ENCODE measurements at regions not wholly inside any gene's neighbourhood (a gene's known extent, or its start where the extent isn't known, plus 50 kb on each side); places are given as distances from the start of the nearest gene placed in this dataset.

DNA sequence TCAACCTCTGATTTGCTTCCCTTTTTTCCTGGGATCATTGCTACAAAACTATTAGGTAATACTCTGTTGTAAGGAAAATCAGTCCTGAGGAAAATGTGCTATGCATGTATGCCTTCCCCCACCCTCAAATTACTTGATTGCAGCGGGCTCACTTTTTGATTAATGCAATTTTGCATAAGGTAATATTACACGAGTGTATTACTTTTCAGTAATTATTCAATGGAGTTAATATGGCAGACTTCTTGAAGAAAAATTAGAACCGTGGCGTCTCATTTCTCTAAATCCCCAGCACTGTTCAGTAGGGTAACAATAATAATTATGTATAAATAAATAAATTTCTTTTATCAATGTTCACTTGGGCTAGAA is 527.6 kb upstream of the FANCL start:
- Histone ChIP-seq H3K9me3 (no peaks in the 10 kb centered on the region), H3K4me3 (no peak overlapping the region), H3K27ac (no peak overlapping the region), H3K27me3 (peaks cover 0 to 44% (median 4%) of the 10 kb centered on the region in 7 donors), H3K36me3 (no peaks in the 10 kb centered on the region), H3K4me1 (no peaks in the 10 kb centered on the region)
- DNase-seq (no peak), ATAC-seq (no peak)
- intact Hi-C loops (cut with DNase I): loop anchor here in 5 of 10 donors (10.0 kb wide), 3 partner anchors 416 to 1906 kb away; no protein-coding TSS in a partner anchor
- TF ChIP-seq CTCF (IDR thresholded peaks at IDR 0.05): no peak
- 90 to 91% methylated on average over 4 of the region's 4 CpGs for WGBS, 2 donors

DNA sequence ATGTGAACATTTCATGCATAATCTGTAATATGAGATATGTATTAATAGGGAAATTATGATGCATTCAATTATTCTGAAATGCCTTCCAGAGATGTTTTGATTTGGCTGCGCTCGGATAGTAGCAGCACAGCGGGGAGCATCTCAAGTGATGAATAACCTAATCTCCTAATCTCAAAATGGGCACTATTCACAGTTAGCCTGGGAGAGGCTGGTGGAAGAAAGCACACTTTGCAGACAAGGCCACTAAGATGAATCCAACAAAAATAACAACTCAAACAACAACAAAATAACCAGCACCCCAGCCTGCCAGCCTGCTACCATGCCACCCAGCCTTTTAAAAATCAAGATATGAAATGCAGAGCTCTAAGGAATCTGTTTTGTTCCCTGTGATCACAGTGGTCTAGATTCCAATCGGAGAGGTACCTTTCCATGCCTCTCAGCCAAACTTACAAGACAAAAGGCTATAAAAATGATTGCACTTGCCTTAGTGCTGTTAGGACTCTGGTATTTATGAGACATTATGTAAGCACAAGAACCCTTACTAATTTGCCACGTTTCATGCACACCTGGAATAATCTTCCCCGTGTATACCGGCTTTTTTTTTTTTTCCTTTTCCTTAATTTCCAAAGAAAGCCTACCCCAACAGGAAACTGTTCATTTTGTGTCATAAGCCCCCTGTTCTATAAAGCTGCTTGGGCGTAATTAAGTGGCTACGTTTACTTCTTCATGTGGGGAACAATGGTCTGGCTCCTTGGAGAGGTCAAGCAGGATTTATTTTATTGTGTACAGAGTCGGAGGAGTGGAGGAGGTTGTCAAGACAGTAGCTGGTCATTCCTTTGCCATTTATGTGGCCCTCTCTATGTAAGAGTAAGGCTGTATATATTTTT is 526.9 kb upstream of the FANCL start:
- peaks cover 0 to 39% (median 4%) of the 10 kb centered on the region in 7 donors for H3K27me3 ChIP-seq
- intact Hi-C loops (cut with DNase I): loop anchor here in 5 of 10 donors (10.0 kb wide), 3 partner anchors 417 to 1907 kb away; no protein-coding TSS in a partner anchor
- 69 to 76% methylated on average over 10 of the region's 10 CpGs for WGBS, 2 donors

DNA sequence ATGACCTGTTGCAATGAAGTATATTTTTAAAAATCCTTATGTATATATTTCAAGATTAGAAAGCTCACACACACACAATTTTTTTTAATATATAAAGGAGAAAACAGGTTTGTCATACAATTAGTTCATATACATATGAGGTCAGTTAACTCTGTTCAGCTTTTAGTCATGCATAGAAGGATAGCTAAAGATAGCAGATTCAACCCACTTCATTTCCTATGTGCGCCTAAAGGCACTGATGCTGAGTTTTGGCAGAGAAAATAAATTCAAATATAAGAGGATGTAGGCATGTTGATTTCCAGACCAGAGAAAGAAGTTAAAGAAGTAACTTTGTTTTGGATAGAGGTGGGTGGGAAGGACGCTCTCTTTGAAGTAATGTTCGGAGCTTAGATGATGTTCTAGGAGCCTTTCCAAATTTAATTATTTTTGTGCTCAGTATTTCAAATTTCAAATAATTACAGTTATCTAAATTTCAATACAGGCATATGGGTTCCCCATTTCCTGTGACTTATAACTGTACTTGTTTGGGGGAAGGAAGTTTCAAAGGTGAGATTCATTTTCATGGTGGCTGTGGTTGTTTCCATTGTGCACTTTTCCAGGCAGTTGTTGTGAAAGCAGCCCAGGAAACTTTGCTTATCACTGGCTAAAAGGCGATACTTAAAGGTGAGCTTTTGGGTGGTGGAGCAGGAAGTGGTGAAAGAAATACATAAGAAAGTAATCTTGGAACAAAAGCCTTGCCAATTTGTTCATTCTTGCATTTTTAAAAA is 523.4 kb upstream of the FANCL start:
- DNase-seq (no peak), ATAC-seq (no peak)
- Histone ChIP-seq H3K4me1 (no peaks in the 10 kb centered on the region), H3K4me3 (no peak overlapping the region), H3K27me3 (peaks cover 0 to 18% (median 4%) of the 10 kb centered on the region in 7 donors), H3K36me3 (no peaks in the 10 kb centered on the region), H3K27ac (no peak overlapping the region), H3K9me3 (no peaks in the 10 kb centered on the region)
- no peak for TF ChIP-seq CTCF (IDR thresholded peaks at IDR 0.05)
- WGBS, 2 donors: 59 to 69% methylated on average over 4 of the region's 4 CpGs
- intact Hi-C loops (cut with DNase I): loop anchor here in 7 of 10 donors (5.0 to 10.0 kb wide), 5 partner anchors 418 to 1910 kb away; no protein-coding TSS in a partner anchor

More for the DNA sequence above, 526.9 kb upstream of the FANCL start:
- Histone ChIP-seq H3K36me3 (no peaks in the 10 kb centered on the region), H3K4me3 (no peak overlapping the region), H3K4me1 (no peaks in the 10 kb centered on the region), H3K9me3 (no peaks in the 10 kb centered on the region), H3K27ac (no peak overlapping the region)
- TF ChIP-seq CTCF (IDR thresholded peaks at IDR 0.05): no peak
- DNase-seq (no peak), ATAC-seq (no peak)

DNA sequence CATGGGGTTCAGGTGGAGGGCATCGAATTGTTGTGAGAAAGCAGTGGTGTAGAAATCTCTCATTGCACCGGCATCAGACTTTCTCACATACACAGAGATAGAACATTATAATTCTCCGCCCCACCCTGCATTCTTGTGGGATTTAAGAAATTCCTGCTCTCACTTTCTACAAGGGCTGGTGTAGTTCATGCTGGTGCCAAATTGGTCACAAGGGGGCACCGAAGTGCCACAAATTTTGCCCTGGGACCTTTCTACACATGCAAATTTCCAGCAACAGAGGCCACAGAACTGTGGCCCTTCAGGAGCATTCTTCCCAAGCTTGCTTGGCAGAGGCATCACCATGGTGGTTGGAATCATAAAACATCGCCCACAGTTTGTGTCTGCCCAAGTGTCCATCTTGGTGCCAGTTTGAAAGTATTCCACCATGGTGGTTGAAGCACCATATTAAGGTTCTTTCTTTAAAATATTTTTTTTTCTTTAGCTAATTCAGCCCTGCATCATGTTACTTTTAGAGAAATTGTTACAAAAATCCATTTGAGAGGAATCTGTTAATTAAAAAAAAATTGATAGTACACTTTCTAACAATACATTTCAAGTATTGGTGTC is 521.2 kb upstream of the FANCL start:
- ATAC-seq (peak in 3 of 8 donors; percentile 61 to 74 (median 72)), DNase-seq (peak; percentile 11 to 13)
- no peaks in the 10 kb centered on the region for H3K36me3 ChIP-seq
- no peaks in the 10 kb centered on the region for H3K4me1 ChIP-seq
- peaks cover 0 to 6% (median 0%) of the 10 kb centered on the region in 7 donors for H3K27me3 ChIP-seq
- no peak overlapping the region for H3K27ac ChIP-seq
- H3K4me3 ChIP-seq: no peak overlapping the region
- intact Hi-C loops (cut with DNase I): loop anchor here in 7 of 10 donors (5.0 to 10.0 kb wide), 5 partner anchors 420 to 1913 kb away; no protein-coding TSS in a partner anchor
- no peaks in the 10 kb centered on the region for H3K9me3 ChIP-seq
- 23 to 26% methylated on average over 5 of the region's 5 CpGs for WGBS, 2 donors
- TF ChIP-seq CTCF (IDR thresholded peaks at IDR 0.05): peak in 8 of 9 donors; percentile 17 to 64 (median 56)

All from heart right ventricle (tissue), 16 donors.